Dermis blood vessel endothelial cell (primary cell): ENCODE measurements at regions not wholly inside any gene's neighbourhood (a gene's known extent, or its start where the extent isn't known, plus 50 kb on each side); places are given as distances from the start of the nearest gene placed in this dataset.

Source experiments
- DNase-seq: peaks from one replicate; pipeline ENCODE4 v3.0.0; 2010

- DNase-seq: no peak
These were observed 85.3 kb upstream of the FYN start for GRCh38 chr6:111958534-111958933.

GRCh38 chr6:111959766-111960165, 86.5 kb upstream of the FYN start:
- DNase-seq: no peak

- no peak for DNase-seq
These were observed 86.8 kb upstream of the CCN6 start for GRCh38 chr6:111967131-111967530.

GRCh38 chr6:111970426-111970825, 83.5 kb upstream of the CCN6 start:
- no peak for DNase-seq

- no peak for DNase-seq
These were observed 82.6 kb upstream of the CCN6 start for GRCh38 chr6:111971181-111971841.

GRCh38 chr6:111971866-111972532, 81.9 kb upstream of the CCN6 start:
- no peak for DNase-seq

- no peak for DNase-seq
These were observed 81.2 kb upstream of the CCN6 start for GRCh38 chr6:111972745-111973117.

- DNase-seq: peak; percentile 88
These were observed 80.7 kb upstream of the CCN6 start for GRCh38 chr6:111973118-111973761.

- DNase-seq: peak; percentile 61
These were observed 79.8 kb upstream of the CCN6 start for GRCh38 chr6:111973927-111974639.

- no peak for DNase-seq
These were observed 78.4 kb upstream of the CCN6 start for GRCh38 chr6:111975466-111975865.

- DNase-seq: no peak
These were observed 77.8 kb upstream of the CCN6 start for GRCh38 chr6:111976139-111976538.

GRCh38 chr6:111978532-111979149, 75.3 kb upstream of the CCN6 start:
- no peak for DNase-seq

- DNase-seq: no peak
These were observed 74.3 kb upstream of the CCN6 start for GRCh38 chr6:111979633-111980032.

GRCh38 chr6:111980143-111980542, 73.8 kb upstream of the CCN6 start:
- DNase-seq: no peak

- DNase-seq: peak; percentile 16
These were observed 72.7 kb upstream of the CCN6 start for GRCh38 chr6:111980971-111981840.

GRCh38 chr6:111982681-111983080, 71.2 kb upstream of the CCN6 start:
- no peak for DNase-seq

- no peak for DNase-seq
These were observed 70.7 kb upstream of the CCN6 start for GRCh38 chr6:111983193-111983592.

- DNase-seq: no peak
These were observed 69.8 kb upstream of the CCN6 start for GRCh38 chr6:111984081-111984480.

- DNase-seq: no peak
These were observed 69.2 kb upstream of the CCN6 start for GRCh38 chr6:111984516-111985201.

- peak; percentile 88 for DNase-seq
These were observed 68.6 kb upstream of the CCN6 start for GRCh38 chr6:111985202-111985731.

GRCh38 chr6:111986651-111987050, 67.3 kb upstream of the CCN6 start:
- no peak for DNase-seq
